ENCODE measurements at regions not wholly inside any gene's neighbourhood (a gene's known extent, or its start where the extent isn't known, plus 50 kb on each side); places are given as distances from the start of the nearest gene placed in this dataset.

GRCh38 chr6:134816780-134817179, 133.1 kb downstream of the ALDH8A1 start:
- TF ChIP-seq POLR2A (IDR thresholded peaks at IDR 0.05), result no peak
- TF ChIP-seq CTCF (IDR thresholded peaks at IDR 0.05), result no peak
- TF ChIP-seq EP300 (IDR thresholded peaks at IDR 0.05), result no peak
- TF ChIP-seq POLR2AphosphoS5 (IDR thresholded peaks at IDR 0.05), result no peak

Data from suprapubic skin (tissue), 4 donors.